ENCODE measurements at regions not wholly inside any gene's neighbourhood (a gene's known extent, or its start where the extent isn't known, plus 50 kb on each side); places are given as distances from the start of the nearest gene placed in this dataset.

- H3K27me3 ChIP-seq = peaks cover 0 to 4% of the 10 kb centered on the region in 2 donors
- intact Hi-C loops (cut with DNase I; ENCODE audit: low total_unique reads) = no loop called here
- H3K9me3 ChIP-seq = no peaks in the 10 kb centered on the region
- no peaks in the 10 kb centered on the region for H3K36me3 ChIP-seq
- H3K4me3 ChIP-seq = no peak overlapping the region
- H3K27ac ChIP-seq = no peak overlapping the region
- DNase-seq = no peak
- TF ChIP-seq CTCF (IDR thresholded peaks at IDR 0.05) = no peak
- H3K4me1 ChIP-seq = no peaks in the 10 kb centered on the region
These were observed 435.0 kb upstream of the CADM1 start for GRCh38 chr11:115939104-115939730.

GRCh38 chr11:115933564-115933963, 429.3 kb upstream of the CADM1 start:
- TF ChIP-seq CTCF (IDR thresholded peaks at IDR 0.05) = no peak
- H3K4me3 ChIP-seq = no peak overlapping the region
- intact Hi-C loops (cut with DNase I; ENCODE audit: low total_unique reads) = no loop called here
- H3K27ac ChIP-seq = no peak overlapping the region
- H3K36me3 ChIP-seq = no peaks in the 10 kb centered on the region
- no peak for DNase-seq
- H3K9me3 ChIP-seq = no peaks in the 10 kb centered on the region
- no peaks in the 10 kb centered on the region for H3K27me3 ChIP-seq
- no peaks in the 10 kb centered on the region for H3K4me1 ChIP-seq

- H3K27ac ChIP-seq = no peak overlapping the region
- no peak for DNase-seq
- no peak overlapping the region for H3K4me3 ChIP-seq
- H3K4me1 ChIP-seq = no peaks in the 10 kb centered on the region
- TF ChIP-seq CTCF (IDR thresholded peaks at IDR 0.05) = no peak
- peaks cover 0 to 4% of the 10 kb centered on the region in 2 donors for H3K27me3 ChIP-seq
- H3K36me3 ChIP-seq = no peaks in the 10 kb centered on the region
- intact Hi-C loops (cut with DNase I; ENCODE audit: low total_unique reads) = no loop called here
- no peaks in the 10 kb centered on the region for H3K9me3 ChIP-seq
These were observed 427.4 kb upstream of the CADM1 start for GRCh38 chr11:115931548-115932083.

- no peaks in the 10 kb centered on the region for H3K9me3 ChIP-seq
- no peak overlapping the region for H3K27ac ChIP-seq
- H3K36me3 ChIP-seq = no peaks in the 10 kb centered on the region
- intact Hi-C loops (cut with DNase I; ENCODE audit: low total_unique reads) = no loop called here
- H3K4me3 ChIP-seq = no peak overlapping the region
- TF ChIP-seq CTCF (IDR thresholded peaks at IDR 0.05) = no peak
- no peaks in the 10 kb centered on the region for H3K4me1 ChIP-seq
- no peak for DNase-seq
- H3K27me3 ChIP-seq = peaks cover 0 to 4% of the 10 kb centered on the region in 2 donors
These were observed 426.8 kb upstream of the CADM1 start for GRCh38 chr11:115930886-115931547.

- H3K36me3 ChIP-seq = no peaks in the 10 kb centered on the region
- H3K4me3 ChIP-seq = no peak overlapping the region
- H3K4me1 ChIP-seq = no peaks in the 10 kb centered on the region
- no peak for DNase-seq
- H3K27me3 ChIP-seq = peaks cover 0 to 4% of the 10 kb centered on the region in 2 donors
- no peaks in the 10 kb centered on the region for H3K9me3 ChIP-seq
- TF ChIP-seq CTCF (IDR thresholded peaks at IDR 0.05) = no peak
- intact Hi-C loops (cut with DNase I; ENCODE audit: low total_unique reads) = no loop called here
- H3K27ac ChIP-seq = no peak overlapping the region
These were observed 426.1 kb upstream of the CADM1 start for GRCh38 chr11:115930291-115930690.
